ENCODE measurements at regions not wholly inside any gene's neighbourhood (a gene's known extent, or its start where the extent isn't known, plus 50 kb on each side); places are given as distances from the start of the nearest gene placed in this dataset.
A peak's percentile ranks its signal among the peaks of the same experiment; 100 is the strongest.

DNA sequence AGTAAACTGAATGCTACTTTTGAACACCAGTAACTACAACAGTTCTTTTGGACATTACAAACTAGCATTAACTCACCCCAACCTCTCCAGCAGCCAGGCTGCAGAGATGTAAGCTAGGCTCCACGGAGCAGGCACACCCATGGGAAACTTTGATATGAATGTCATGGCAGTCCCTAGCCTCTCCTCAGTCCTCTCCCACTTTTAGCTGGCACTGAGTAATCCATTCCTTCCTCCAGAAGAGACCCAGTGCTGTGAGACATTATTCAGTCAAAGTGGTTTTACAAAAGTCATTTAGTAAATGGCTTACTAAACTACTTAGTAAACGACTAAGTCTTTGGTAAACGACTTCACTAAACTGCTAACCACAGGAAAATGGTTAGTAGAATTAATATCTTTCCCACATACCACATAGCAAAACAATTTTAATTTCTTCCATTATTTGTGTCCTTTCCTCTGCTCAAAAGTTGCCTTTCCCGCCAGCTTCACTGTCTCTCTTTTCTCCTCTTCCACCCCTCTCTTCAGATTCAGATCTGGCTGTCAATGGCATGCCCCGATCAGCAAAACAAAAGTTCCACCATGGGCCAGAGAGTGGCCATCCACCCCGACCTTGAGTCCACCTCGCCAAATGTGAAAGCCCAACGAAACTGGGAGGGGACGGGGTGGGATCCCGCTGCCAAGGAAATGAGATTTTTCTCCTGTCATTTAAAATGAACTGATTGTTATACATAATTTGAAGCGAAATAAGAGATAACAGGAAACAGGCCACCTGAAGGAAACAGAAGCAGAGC lies 67.5 kb upstream of the TJP1 start:
- Histone ChIP-seq H3K27ac (ENCODE audit: low read depth, low read length) (peak overlapping the region; percentile 45; the same call in 1 of the 2 replicates), H3K9ac (ENCODE audit: low read depth, low read length) (no peak overlapping the region), H3K4me3 (ENCODE audit: low read length) (peak overlapping the region; percentile 16), H3K4me1 (ENCODE audit: insufficient read depth, low read length) (peaks cover 28% of the 10 kb centered on the region), H3K9me3 (ENCODE audit: insufficient read depth, low read depth, low read length) (0 out of 2 replicates have a peak, but pooled peaks cover 4% of the 10 kb centered on the region), H3K27me3 (ENCODE audit: insufficient read depth, low read length) (no peaks in the 10 kb centered on the region), H3K36me3 (ENCODE audit: insufficient read depth, low read length) (no peaks in the 10 kb centered on the region)
- 26% methylated on average over 11 of the region's 11 CpGs for WGBS

DNA sequence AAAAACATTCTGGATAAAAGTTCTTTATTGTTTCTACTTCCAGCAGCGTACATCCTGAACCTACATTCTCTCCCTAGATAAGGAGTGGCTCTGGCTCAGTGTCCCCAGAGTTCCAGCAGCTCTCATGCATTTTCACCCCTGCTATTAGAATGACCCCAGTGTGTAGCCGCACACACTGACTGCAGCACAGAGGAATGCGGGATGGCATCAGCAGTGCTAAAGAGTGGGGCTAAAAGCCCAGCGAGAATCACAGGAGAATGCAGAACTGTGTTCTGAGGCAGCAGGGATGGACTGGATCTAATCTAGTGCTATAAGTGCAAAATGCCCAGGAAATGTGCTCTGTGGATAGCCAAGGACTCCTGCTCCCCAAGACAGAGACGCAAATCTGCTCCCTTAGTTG lies 66.4 kb upstream of the TJP1 start:
- Histone ChIP-seq H3K4me3 (ENCODE audit: low read length) (no peak overlapping the region), H3K9ac (ENCODE audit: low read depth, low read length) (no peak overlapping the region), H3K27ac (ENCODE audit: low read depth, low read length) (peak overlapping the region; percentile 16; the same call in 1 of the 2 replicates), H3K9me3 (ENCODE audit: insufficient read depth, low read depth, low read length) (0 out of 2 replicates have a peak, but pooled peaks cover 4% of the 10 kb centered on the region), H3K4me1 (ENCODE audit: insufficient read depth, low read length) (peaks cover 28% of the 10 kb centered on the region), H3K27me3 (ENCODE audit: insufficient read depth, low read length) (no peaks in the 10 kb centered on the region), H3K36me3 (ENCODE audit: insufficient read depth, low read length) (no peaks in the 10 kb centered on the region)
- WGBS: 40% methylated on average over 5 of the region's 5 CpGs

GRCh38 chr15:29887721-29888120 lies 65.5 kb upstream of the TJP1 start:
- H3K27ac ChIP-seq (ENCODE audit: low read depth, low read length): no peak overlapping the region
- H3K4me3 ChIP-seq (ENCODE audit: low read length): no peak overlapping the region
- no CpG with 5 or more reads among the region's 2 CpGs for WGBS
- H3K9ac ChIP-seq (ENCODE audit: low read depth, low read length): no peak overlapping the region
- no peaks in the 10 kb centered on the region for H3K27me3 ChIP-seq (ENCODE audit: insufficient read depth, low read length)
- H3K4me1 ChIP-seq (ENCODE audit: insufficient read depth, low read length): peaks cover 37% of the 10 kb centered on the region
- no peaks in the 10 kb centered on the region for H3K36me3 ChIP-seq (ENCODE audit: insufficient read depth, low read length)
- 0 out of 2 replicates have a peak, but pooled peaks cover 3% of the 10 kb centered on the region for H3K9me3 ChIP-seq (ENCODE audit: insufficient read depth, low read depth, low read length)

DNA sequence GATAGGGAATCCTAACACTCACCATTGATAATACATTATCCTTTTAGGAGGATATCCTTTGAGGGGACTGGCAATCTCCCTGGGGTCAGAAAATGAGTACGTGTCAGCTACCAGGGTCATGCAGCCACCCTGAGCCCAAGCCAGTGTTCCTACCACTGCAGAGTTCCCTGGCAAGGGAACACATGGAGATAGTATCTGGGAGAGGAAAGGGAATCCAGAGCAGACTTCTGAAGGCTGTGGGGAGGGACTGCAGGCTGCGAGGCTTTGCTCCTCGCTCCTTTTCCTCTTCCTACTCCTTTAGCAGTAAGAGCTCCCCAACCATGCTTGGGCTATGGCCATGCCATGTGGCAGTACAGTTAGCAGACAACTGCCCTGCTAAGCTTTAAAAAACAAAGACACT lies 62.9 kb upstream of the TJP1 start:
- no peak overlapping the region for H3K27ac ChIP-seq (ENCODE audit: low read depth, low read length)
- WGBS: 74% methylated on average over 3 of the region's 3 CpGs
- no peak overlapping the region for H3K9ac ChIP-seq (ENCODE audit: low read depth, low read length)
- no peaks in the 10 kb centered on the region for H3K27me3 ChIP-seq (ENCODE audit: insufficient read depth, low read length)
- H3K9me3 ChIP-seq (ENCODE audit: insufficient read depth, low read depth, low read length): no peaks in the 10 kb centered on the region
- H3K36me3 ChIP-seq (ENCODE audit: insufficient read depth, low read length): no peaks in the 10 kb centered on the region
- H3K4me1 ChIP-seq (ENCODE audit: insufficient read depth, low read length): peaks cover 32% of the 10 kb centered on the region
- H3K4me3 ChIP-seq (ENCODE audit: low read length): no peak overlapping the region

DNA sequence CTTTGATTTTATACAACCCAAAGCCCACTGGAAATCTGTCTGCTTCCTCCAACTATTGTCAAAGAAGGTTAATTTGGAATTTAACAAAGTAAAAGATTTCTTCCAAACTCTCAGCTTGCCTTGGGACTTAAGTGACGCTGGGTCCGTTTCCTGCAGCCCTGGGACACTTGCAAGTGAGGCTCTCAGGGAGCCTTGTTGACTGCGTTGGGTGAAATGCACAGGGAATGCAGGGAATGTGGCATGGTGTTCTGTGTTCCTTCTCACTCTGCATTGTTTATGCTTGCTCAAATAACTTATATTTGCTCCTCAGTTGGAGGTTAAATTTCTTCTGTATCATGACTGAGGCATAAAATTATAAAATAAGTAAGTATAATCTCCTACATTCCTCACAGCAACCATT lies 60.9 kb upstream of the TJP1 start:
- H3K9me3 ChIP-seq (ENCODE audit: insufficient read depth, low read depth, low read length): no peaks in the 10 kb centered on the region
- H3K27me3 ChIP-seq (ENCODE audit: insufficient read depth, low read length): no peaks in the 10 kb centered on the region
- no peaks in the 10 kb centered on the region for H3K36me3 ChIP-seq (ENCODE audit: insufficient read depth, low read length)
- peaks cover 13% of the 10 kb centered on the region for H3K4me1 ChIP-seq (ENCODE audit: insufficient read depth, low read length)
- H3K27ac ChIP-seq (ENCODE audit: low read depth, low read length): no peak overlapping the region
- WGBS: 39% methylated on average over 3 of the region's 3 CpGs
- H3K9ac ChIP-seq (ENCODE audit: low read depth, low read length): no peak overlapping the region
- no peak overlapping the region for H3K4me3 ChIP-seq (ENCODE audit: low read length)

DNA sequence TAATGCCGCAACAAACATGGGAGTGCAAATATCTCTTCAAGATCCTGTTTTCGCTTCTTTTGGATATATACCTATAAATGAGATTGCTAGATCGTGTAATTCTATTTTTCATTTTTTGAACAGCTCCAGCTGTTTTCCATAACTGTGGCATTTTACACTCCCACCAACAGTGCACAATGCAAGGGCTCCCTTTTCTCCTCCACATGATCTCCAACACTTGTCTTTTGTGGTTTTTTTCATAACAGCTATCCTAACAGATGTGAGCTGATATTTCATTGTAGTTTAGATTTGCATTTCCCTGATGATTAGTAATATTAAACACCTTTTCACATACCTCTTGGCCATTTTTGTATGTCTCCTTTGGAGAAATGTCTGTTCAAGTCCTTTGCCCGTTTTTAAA lies 58.6 kb upstream of the TJP1 start:
- Histone ChIP-seq H3K4me3 (ENCODE audit: low read length) (no peak overlapping the region), H3K9ac (ENCODE audit: low read depth, low read length) (no peak overlapping the region), H3K9me3 (ENCODE audit: insufficient read depth, low read depth, low read length) (no peaks in the 10 kb centered on the region), H3K4me1 (ENCODE audit: insufficient read depth, low read length) (peaks cover 12% of the 10 kb centered on the region), H3K27ac (ENCODE audit: low read depth, low read length) (no peak overlapping the region), H3K36me3 (ENCODE audit: insufficient read depth, low read length) (no peaks in the 10 kb centered on the region), H3K27me3 (ENCODE audit: insufficient read depth, low read length) (no peaks in the 10 kb centered on the region)
- 94% methylated on average over 4 of the region's 4 CpGs for WGBS

DNA sequence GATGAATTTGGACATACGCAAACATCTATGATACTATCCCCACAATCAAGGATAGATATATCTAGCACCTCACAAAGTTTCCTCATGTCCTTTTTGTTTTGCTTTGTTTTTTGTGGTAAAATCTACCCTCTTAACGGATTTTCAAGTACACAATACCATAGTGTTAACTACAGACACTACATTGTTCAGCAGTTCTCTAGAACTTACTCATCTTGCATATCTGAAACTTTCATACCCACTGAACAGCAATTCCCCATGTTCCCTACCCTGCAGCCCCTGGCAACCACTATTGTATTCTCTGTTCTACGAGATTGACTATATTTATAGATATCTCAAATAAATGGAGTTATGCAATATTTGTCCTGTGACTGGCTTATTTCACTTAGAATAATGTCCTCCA lies 58.1 kb upstream of the TJP1 start:
- H3K4me1 ChIP-seq (ENCODE audit: insufficient read depth, low read length): peaks cover 12% of the 10 kb centered on the region
- no peak overlapping the region for H3K27ac ChIP-seq (ENCODE audit: low read depth, low read length)
- H3K36me3 ChIP-seq (ENCODE audit: insufficient read depth, low read length): no peaks in the 10 kb centered on the region
- 32% methylated on average over 1 of the region's 3 CpGs for WGBS
- H3K4me3 ChIP-seq (ENCODE audit: low read length): no peak overlapping the region
- H3K9ac ChIP-seq (ENCODE audit: low read depth, low read length): no peak overlapping the region
- H3K27me3 ChIP-seq (ENCODE audit: insufficient read depth, low read length): no peaks in the 10 kb centered on the region
- no peaks in the 10 kb centered on the region for H3K9me3 ChIP-seq (ENCODE audit: insufficient read depth, low read depth, low read length)

DNA sequence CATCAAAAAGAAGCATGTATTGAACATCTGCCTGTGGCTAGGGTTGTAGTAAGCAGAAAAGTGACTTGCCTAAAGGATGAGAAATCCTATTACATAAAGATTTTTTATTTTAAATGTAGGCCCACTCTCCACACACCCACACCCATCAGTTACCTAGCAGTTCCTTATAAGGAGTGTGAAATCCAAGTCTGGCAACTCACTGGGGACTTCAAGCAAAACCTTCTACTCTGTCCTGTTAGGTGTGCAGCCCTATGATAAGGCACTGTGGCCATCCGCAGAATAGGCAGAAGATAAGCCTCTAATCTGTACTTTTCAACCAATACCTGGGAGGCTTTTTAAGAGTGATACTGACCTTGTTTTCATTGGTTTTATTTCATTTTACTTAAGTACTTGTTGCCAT lies 52.7 kb upstream of the TJP1 start:
- no peaks in the 10 kb centered on the region for H3K36me3 ChIP-seq (ENCODE audit: insufficient read depth, low read length)
- H3K9ac ChIP-seq (ENCODE audit: low read depth, low read length): no peak overlapping the region
- H3K27ac ChIP-seq (ENCODE audit: low read depth, low read length): no peak overlapping the region
- no peaks in the 10 kb centered on the region for H3K27me3 ChIP-seq (ENCODE audit: insufficient read depth, low read length)
- peaks cover 10% of the 10 kb centered on the region; the same call in 1 of the 2 replicates for H3K4me1 ChIP-seq (ENCODE audit: insufficient read depth, low read length)
- no peaks in the 10 kb centered on the region for H3K9me3 ChIP-seq (ENCODE audit: insufficient read depth, low read depth, low read length)
- no peak overlapping the region for H3K4me3 ChIP-seq (ENCODE audit: low read length)
- 100% methylated on average over 1 of the region's 1 CpG for WGBS

DNA sequence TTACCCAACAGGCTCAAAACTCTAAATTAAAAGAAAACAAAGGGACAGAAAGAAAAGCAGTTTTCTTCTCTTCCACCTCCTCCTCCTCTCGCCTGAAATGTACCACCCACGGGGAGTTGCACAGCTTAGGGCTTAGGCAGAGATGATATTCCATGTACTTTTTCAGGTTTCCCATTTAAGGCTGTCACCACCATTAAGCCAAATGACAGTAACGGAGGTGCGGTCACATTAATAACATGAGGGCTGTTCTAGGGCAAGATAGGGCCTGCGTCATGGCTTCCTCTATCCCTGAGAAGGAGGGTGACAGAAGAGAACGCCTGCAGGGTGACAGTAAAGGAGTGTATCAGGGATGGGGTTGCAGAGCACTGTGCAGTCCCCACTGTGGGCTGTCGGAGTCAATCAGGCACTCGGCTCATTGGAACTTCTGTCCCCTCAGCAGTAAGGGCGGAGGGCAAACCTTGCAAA lies 51.7 kb upstream of the TJP1 start:
- 91% methylated on average over 9 of the region's 9 CpGs for WGBS
- Histone ChIP-seq H3K27ac (ENCODE audit: low read depth, low read length) (no peak overlapping the region), H3K9me3 (ENCODE audit: insufficient read depth, low read depth, low read length) (no peaks in the 10 kb centered on the region), H3K9ac (ENCODE audit: low read depth, low read length) (no peak overlapping the region), H3K36me3 (ENCODE audit: insufficient read depth, low read length) (no peaks in the 10 kb centered on the region), H3K27me3 (ENCODE audit: insufficient read depth, low read length) (no peaks in the 10 kb centered on the region), H3K4me3 (ENCODE audit: low read length) (no peak overlapping the region), H3K4me1 (ENCODE audit: insufficient read depth, low read length) (peaks cover 10% of the 10 kb centered on the region; the same call in 1 of the 2 replicates)

GRCh38 chr15:29873264-29873663 lies 51.0 kb upstream of the TJP1 start:
- Histone ChIP-seq H3K9me3 (ENCODE audit: insufficient read depth, low read depth, low read length) (no peaks in the 10 kb centered on the region), H3K36me3 (ENCODE audit: insufficient read depth, low read length) (no peaks in the 10 kb centered on the region), H3K27me3 (ENCODE audit: insufficient read depth, low read length) (no peaks in the 10 kb centered on the region), H3K27ac (ENCODE audit: low read depth, low read length) (no peak overlapping the region), H3K4me1 (ENCODE audit: insufficient read depth, low read length) (peaks cover 10% of the 10 kb centered on the region; the same call in 1 of the 2 replicates), H3K9ac (ENCODE audit: low read depth, low read length) (no peak overlapping the region), H3K4me3 (ENCODE audit: low read length) (no peak overlapping the region)
- WGBS: 81% methylated on average over 3 of the region's 3 CpGs

DNA sequence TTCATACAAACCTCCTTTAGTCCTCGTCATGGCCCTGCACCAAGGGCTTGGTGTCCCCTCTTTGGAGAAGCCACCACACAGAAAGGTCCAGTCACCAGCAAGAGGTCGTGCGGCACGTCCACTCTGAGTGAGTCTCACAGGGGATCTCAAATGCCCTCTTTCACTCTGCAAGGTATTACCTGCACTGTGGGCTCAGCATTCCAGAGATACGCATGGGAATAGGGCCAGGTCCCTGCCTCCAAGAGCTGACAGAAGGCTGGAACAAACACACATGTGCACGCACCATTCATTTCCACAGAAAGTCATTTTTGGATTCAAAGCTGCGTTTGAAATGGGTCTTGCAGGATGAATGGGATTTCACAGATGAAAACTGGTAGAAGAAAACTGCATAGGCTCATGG lies 50.4 kb upstream of the TJP1 start:
- Histone ChIP-seq H3K27me3 (ENCODE audit: insufficient read depth, low read length) (no peaks in the 10 kb centered on the region), H3K9me3 (ENCODE audit: insufficient read depth, low read depth, low read length) (no peaks in the 10 kb centered on the region), H3K27ac (ENCODE audit: low read depth, low read length) (no peak overlapping the region), H3K9ac (ENCODE audit: low read depth, low read length) (no peak overlapping the region), H3K4me1 (ENCODE audit: insufficient read depth, low read length) (peaks cover 10% of the 10 kb centered on the region; the same call in 1 of the 2 replicates), H3K4me3 (ENCODE audit: low read length) (no peak overlapping the region), H3K36me3 (ENCODE audit: insufficient read depth, low read length) (no peaks in the 10 kb centered on the region)
- 90% methylated on average over 7 of the region's 7 CpGs for WGBS

All from HUES64 (cell line).